Ishikawa (cell line): ENCODE measurements at regions not wholly inside any gene's neighbourhood (a gene's known extent, or its start where the extent isn't known, plus 50 kb on each side); places are given as distances from the start of the nearest gene placed in this dataset.

Source experiments
- CREB1 ChIP-seq: IDR thresholded peaks from 2 replicates; pipeline ENCODE4 v1.6.1; 2012; ENCODE audit warnings: low read depth
- EP300 ChIP-seq: IDR thresholded peaks from 2 replicates; pipeline ENCODE4 v1.6.1; 2012; ENCODE audit warnings: borderline replicate concordance
- TF ChIP-seq, protein P1 (sequence below): IDR thresholded peaks from 2 replicates; pipeline ENCODE4 v1.6.1; 2012

DNA sequence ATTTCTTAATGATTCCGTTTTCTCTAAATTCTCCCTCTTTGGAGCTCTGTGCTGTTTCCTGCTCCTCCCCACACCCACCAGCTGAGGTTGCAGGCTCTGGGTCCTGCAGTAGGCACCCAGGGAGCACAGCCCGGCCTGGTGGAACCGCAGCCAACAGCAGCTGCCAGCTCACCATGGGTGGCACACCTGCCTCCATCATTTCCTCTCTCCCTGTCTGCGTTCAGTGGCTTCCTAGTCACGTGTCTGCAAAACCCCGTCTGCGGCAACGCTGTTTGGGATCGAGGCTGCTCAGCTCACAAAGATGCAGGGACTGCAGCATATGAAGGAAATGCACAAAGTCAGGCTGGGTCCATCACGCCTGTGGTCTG lies 367.8 kb downstream of the IRX2 start:
- TF ChIP-seq, protein P1, sequence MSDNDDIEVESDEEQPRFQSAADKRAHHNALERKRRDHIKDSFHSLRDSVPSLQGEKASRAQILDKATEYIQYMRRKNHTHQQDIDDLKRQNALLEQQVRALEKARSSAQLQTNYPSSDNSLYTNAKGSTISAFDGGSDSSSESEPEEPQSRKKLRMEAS: no peak
- TF ChIP-seq CREB1 (no peak), EP300 (no peak)
